ENCODE measurements at regions not wholly inside any gene's neighbourhood (a gene's known extent, or its start where the extent isn't known, plus 50 kb on each side); places are given as distances from the start of the nearest gene placed in this dataset.
"Not testable (repeated sequence)": the region's sequence is repeated elsewhere in the genome, so short reads cannot be mapped to it uniquely, and the experiment has no call there.

- DNase-seq (ENCODE audit: low read depth), result no peak
- H3K4me3 ChIP-seq (ENCODE audit: low read depth, low read length), result no peak overlapping the region
- TF ChIP-seq MYC (IDR thresholded peaks at IDR 0.05; ENCODE audit: low read depth, low read length), result no peak
- no peak for TF ChIP-seq CTCF (IDR thresholded peaks at IDR 0.05; ENCODE audit: low read depth, low read length)
- TF ChIP-seq, protein P1, sequence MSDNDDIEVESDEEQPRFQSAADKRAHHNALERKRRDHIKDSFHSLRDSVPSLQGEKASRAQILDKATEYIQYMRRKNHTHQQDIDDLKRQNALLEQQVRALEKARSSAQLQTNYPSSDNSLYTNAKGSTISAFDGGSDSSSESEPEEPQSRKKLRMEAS (IDR thresholded peaks at IDR 0.05; ENCODE audit: low read depth, low read length), result no peak
- TF ChIP-seq POLR2A (IDR thresholded peaks at IDR 0.05; ENCODE audit: extremely low read depth, insufficient read length), result no peak
Measured at GRCh38 chr22:47872761-47873535, 1110.5 kb downstream of the TBC1D22A start.

- TF ChIP-seq, protein P1 (IDR thresholded peaks at IDR 0.05; ENCODE audit: low read depth, low read length), result no peak
- TF ChIP-seq CTCF (IDR thresholded peaks at IDR 0.05; ENCODE audit: low read depth, low read length) (no peak), POLR2A (IDR thresholded peaks at IDR 0.05; ENCODE audit: extremely low read depth, insufficient read length) (no peak)
- no peak overlapping the region for H3K4me3 ChIP-seq (ENCODE audit: low read depth, low read length)
- no peak for DNase-seq (ENCODE audit: low read depth)
Measured at GRCh38 chr22:47865626-47866025, 1103.2 kb downstream of the TBC1D22A start.

DNA sequence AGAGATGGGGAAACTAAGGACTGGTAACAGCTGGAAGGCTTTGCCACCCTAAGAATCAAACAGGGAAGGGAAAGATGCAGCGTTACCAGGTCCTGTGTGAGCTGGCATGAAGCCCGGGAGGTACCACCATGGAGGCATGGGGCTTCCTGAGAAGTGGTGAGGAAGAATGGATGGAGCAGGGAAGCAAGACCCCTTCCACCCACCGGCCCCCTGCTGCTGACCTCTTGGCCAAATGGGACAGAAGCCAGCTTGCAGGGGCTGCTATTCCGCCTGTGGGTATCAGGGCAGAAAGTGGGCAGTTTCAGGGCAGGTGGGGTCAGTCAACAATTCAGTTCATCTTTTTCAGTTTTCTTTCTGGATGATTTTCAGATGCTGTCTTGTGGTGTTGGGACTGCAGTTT, 1099.9 kb downstream of the TBC1D22A start:
- TF ChIP-seq, protein P1 (IDR thresholded peaks at IDR 0.05; ENCODE audit: low read depth, low read length), result no peak
- TF ChIP-seq MYC (IDR thresholded peaks at IDR 0.05; ENCODE audit: low read depth, low read length) (no peak), CTCF (IDR thresholded peaks at IDR 0.05; ENCODE audit: low read depth, low read length) (no peak), POLR2A (IDR thresholded peaks at IDR 0.05; ENCODE audit: extremely low read depth, insufficient read length) (no peak)
- no peak for DNase-seq (ENCODE audit: low read depth)
- no peak overlapping the region for H3K4me3 ChIP-seq (ENCODE audit: low read depth, low read length)

- not testable (repeated sequence) for DNase-seq (ENCODE audit: low read depth); H3K4me3 ChIP-seq (ENCODE audit: low read depth, low read length)
Measured at GRCh38 chr22:47860907-47861306, 1098.5 kb downstream of the TBC1D22A start.

DNA sequence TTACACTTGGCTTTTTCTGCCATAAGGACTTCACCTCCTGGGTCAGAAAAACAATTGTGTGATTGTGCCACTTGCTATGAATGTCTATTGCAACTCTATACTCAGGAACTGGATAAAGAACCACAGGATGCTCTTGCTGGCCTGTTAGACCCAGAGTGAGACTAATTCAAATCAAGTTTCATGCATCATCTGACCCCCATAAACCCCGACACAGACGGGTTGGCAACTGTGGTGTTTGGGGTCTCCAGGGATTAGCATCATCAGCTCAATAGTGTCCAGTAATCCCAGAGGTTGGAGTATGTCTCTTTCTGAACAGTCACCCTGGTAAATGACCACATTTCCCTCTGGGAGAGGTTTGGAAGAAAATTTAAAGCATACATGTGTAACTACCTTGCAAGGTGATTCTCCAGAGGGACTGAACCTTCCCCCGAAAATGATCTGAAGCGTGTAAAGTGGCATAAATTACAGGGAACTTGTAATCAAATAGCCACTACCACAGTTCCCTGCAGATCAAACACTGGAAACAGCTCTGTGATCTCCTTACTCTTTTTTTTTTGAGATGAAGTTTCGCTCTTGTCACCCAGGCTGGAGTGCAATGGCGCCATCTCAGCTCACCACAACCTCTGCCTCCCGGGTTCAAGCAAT, 1097.6 kb downstream of the TBC1D22A start:
- no peak for DNase-seq (ENCODE audit: low read depth)
- TF ChIP-seq CTCF (IDR thresholded peaks at IDR 0.05; ENCODE audit: low read depth, low read length) (no peak), POLR2A (IDR thresholded peaks at IDR 0.05; ENCODE audit: extremely low read depth, insufficient read length) (no peak)

DNA sequence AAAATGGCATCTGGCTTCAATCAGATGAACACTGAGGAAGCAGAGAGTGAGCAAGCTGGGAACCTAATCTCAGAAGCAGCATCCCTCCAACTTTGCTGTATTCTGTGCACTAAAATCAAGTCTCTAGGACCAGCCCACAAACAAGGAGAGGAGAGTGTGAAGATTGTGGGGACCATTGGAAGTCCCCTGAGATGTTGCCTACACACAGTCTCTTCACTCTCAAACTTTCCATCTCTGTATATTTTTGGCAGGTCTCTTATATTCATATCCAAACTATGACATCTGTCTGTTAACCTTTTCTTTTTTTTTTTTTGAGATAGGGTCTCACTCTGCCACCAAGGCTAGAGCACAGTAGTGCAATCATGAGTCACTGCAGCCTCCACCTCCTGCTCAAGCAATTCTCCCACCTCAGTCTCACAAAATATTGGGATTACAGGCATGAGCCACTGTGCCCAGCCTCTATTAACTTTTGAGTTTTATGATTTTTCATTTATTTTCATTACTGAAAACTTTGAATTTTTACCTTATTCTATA, 1096.4 kb downstream of the TBC1D22A start:
- DNase-seq (ENCODE audit: low read depth), result no peak
- no peak overlapping the region for H3K4me3 ChIP-seq (ENCODE audit: low read depth, low read length)
- TF ChIP-seq CTCF (IDR thresholded peaks at IDR 0.05; ENCODE audit: low read depth, low read length), result no peak
- TF ChIP-seq POLR2A (IDR thresholded peaks at IDR 0.05; ENCODE audit: extremely low read depth, insufficient read length), result no peak
- TF ChIP-seq, protein P1 (IDR thresholded peaks at IDR 0.05; ENCODE audit: low read depth, low read length), result no peak
- no peak for TF ChIP-seq MYC (IDR thresholded peaks at IDR 0.05; ENCODE audit: low read depth, low read length)

More for the DNA sequence above, 1097.6 kb downstream of the TBC1D22A start:
- no peak overlapping the region for H3K4me3 ChIP-seq (ENCODE audit: low read depth, low read length)

Data from NB4 (cell line).